NCI-H446 (cell line): ENCODE measurements at regions not wholly inside any gene's neighbourhood (a gene's known extent, or its start where the extent isn't known, plus 50 kb on each side); places are given as distances from the start of the nearest gene placed in this dataset.
A peak's percentile ranks its signal among the peaks of the same experiment; 100 is the strongest.

Experiments used
- DNase-seq, 2 experiments: peaks; one replicate each; lab custom pipeline; 2025; lab: John Stamatoyannopoulos, UW

GRCh38 chr18:2380101-2380500 is 191.2 kb downstream of the METTL4 start:
- DNase-seq: no peak

- no peak for DNase-seq
These were observed 189.8 kb downstream of the METTL4 start for GRCh38 chr18:2381539-2381938.

GRCh38 chr18:2387588-2387987 is 183.7 kb downstream of the METTL4 start:
- no peak for DNase-seq

- DNase-seq: no peak
These were observed 181.1 kb downstream of the METTL4 start for GRCh38 chr18:2390158-2390557.

GRCh38 chr18:2391470-2391869 is 179.8 kb downstream of the METTL4 start:
- DNase-seq: no peak

- peak in 1 of 2 experiments; percentile 29 for DNase-seq
These were observed 178.9 kb downstream of the METTL4 start for GRCh38 chr18:2392446-2392845.

- no peak for DNase-seq
These were observed 176.6 kb downstream of the METTL4 start for GRCh38 chr18:2394684-2395083.

GRCh38 chr18:2395427-2396161 is 175.7 kb downstream of the METTL4 start:
- no peak for DNase-seq

- DNase-seq: no peak
These were observed 175.2 kb downstream of the METTL4 start for GRCh38 chr18:2396162-2396505.

- DNase-seq: no peak
These were observed 170.6 kb downstream of the METTL4 start for GRCh38 chr18:2400701-2401196.

GRCh38 chr18:2402084-2402483 is 169.2 kb downstream of the METTL4 start:
- DNase-seq: no peak

GRCh38 chr18:2406544-2406943 is 164.8 kb downstream of the METTL4 start:
- DNase-seq: no peak

- DNase-seq: no peak
These were observed 163.3 kb downstream of the METTL4 start for GRCh38 chr18:2407961-2408360.

- DNase-seq: no peak
These were observed 161.4 kb downstream of the METTL4 start for GRCh38 chr18:2409906-2410305.

GRCh38 chr18:2410688-2411087 is 160.6 kb downstream of the METTL4 start:
- DNase-seq: no peak

- no peak for DNase-seq
These were observed 159.8 kb downstream of the METTL4 start for GRCh38 chr18:2411381-2411960.

- no peak for DNase-seq
These were observed 159.0 kb downstream of the METTL4 start for GRCh38 chr18:2412281-2412680.

GRCh38 chr18:2412996-2413751 is 158.1 kb downstream of the METTL4 start:
- no peak for DNase-seq

GRCh38 chr18:2414235-2414634 is 157.1 kb downstream of the METTL4 start:
- DNase-seq: no peak

GRCh38 chr18:2415656-2416055 is 155.6 kb downstream of the METTL4 start:
- no peak for DNase-seq

GRCh38 chr18:2417861-2418610 is 153.3 kb downstream of the METTL4 start:
- DNase-seq: no peak

GRCh38 chr18:2420367-2420766 is 150.9 kb downstream of the METTL4 start:
- DNase-seq: no peak
